ENCODE measurements at regions not wholly inside any gene's neighbourhood (a gene's known extent, or its start where the extent isn't known, plus 50 kb on each side); places are given as distances from the start of the nearest gene placed in this dataset.

GRCh38 chr18:9017167-9017904, 85.2 kb upstream of the NDUFV2 start:
- intact Hi-C loops (cut with DNase I): no loop called here
- no peak overlapping the region for H3K4me3 ChIP-seq
- no peaks in the 10 kb centered on the region for H3K27me3 ChIP-seq
- peaks cover 4 to 14% of the 10 kb centered on the region in 2 donors for H3K4me1 ChIP-seq
- peak; percentile 93 for ATAC-seq
- H3K9me3 ChIP-seq: no peaks in the 10 kb centered on the region
- no peak for TF ChIP-seq CTCF (IDR thresholded peaks at IDR 0.05)
- H3K36me3 ChIP-seq: no peaks in the 10 kb centered on the region
- peak; percentile 11 to 88 (median 54) for DNase-seq
- peak overlapping the region; percentile 66 to 75 for H3K27ac ChIP-seq

GRCh38 chr18:9017905-9018227, 84.6 kb upstream of the NDUFV2 start:
- peak; percentile 34 for ATAC-seq
- intact Hi-C loops (cut with DNase I): no loop called here
- H3K27ac ChIP-seq: peak overlapping the region; percentile 66 to 75

GRCh38 chr18:9019135-9019534, 83.4 kb upstream of the NDUFV2 start:
- Histone ChIP-seq H3K27me3 (no peaks in the 10 kb centered on the region), H3K27ac (no peak overlapping the region), H3K4me3 (no peak overlapping the region), H3K9me3 (no peaks in the 10 kb centered on the region), H3K36me3 (no peaks in the 10 kb centered on the region), H3K4me1 (peaks cover 4 to 14% of the 10 kb centered on the region in 2 donors)
- ATAC-seq (no peak), DNase-seq (no peak)
- no peak for TF ChIP-seq CTCF (IDR thresholded peaks at IDR 0.05)
- intact Hi-C loops (cut with DNase I): no loop called here

More at GRCh38 chr18:9017905-9018227, 84.6 kb upstream of the NDUFV2 start:
- no peak for DNase-seq
- H3K36me3 ChIP-seq: no peaks in the 10 kb centered on the region
- peaks cover 4 to 14% of the 10 kb centered on the region in 2 donors for H3K4me1 ChIP-seq
- no peak overlapping the region for H3K4me3 ChIP-seq
- no peak for TF ChIP-seq CTCF (IDR thresholded peaks at IDR 0.05)
- H3K27me3 ChIP-seq: no peaks in the 10 kb centered on the region
- no peaks in the 10 kb centered on the region for H3K9me3 ChIP-seq

GRCh38 chr18:9020221-9020620, 82.3 kb upstream of the NDUFV2 start:
- no peak for TF ChIP-seq CTCF (IDR thresholded peaks at IDR 0.05)
- ATAC-seq: no peak
- Histone ChIP-seq H3K36me3 (no peaks in the 10 kb centered on the region), H3K27me3 (no peaks in the 10 kb centered on the region), H3K4me1 (peaks cover 4 to 14% of the 10 kb centered on the region in 2 donors), H3K9me3 (no peaks in the 10 kb centered on the region), H3K27ac (no peak overlapping the region), H3K4me3 (no peak overlapping the region)
- no peak for DNase-seq
- intact Hi-C loops (cut with DNase I): no loop called here

- Histone ChIP-seq H3K4me1 (peaks cover 4 to 14% of the 10 kb centered on the region in 2 donors), H3K27ac (no peak overlapping the region), H3K36me3 (no peaks in the 10 kb centered on the region), H3K9me3 (no peaks in the 10 kb centered on the region), H3K4me3 (no peak overlapping the region), H3K27me3 (no peaks in the 10 kb centered on the region)
- no peak for ATAC-seq
- TF ChIP-seq CTCF (IDR thresholded peaks at IDR 0.05): no peak
- intact Hi-C loops (cut with DNase I): no loop called here
- no peak for DNase-seq
Observed at GRCh38 chr18:9021458-9021857, 81.0 kb upstream of the NDUFV2 start.
